K562 (cell line): ENCODE measurements at regions not wholly inside any gene's neighbourhood (a gene's known extent, or its start where the extent isn't known, plus 50 kb on each side); places are given as distances from the start of the nearest gene placed in this dataset.

Source experiments
- CBFA2T3 ChIP-seq: fragments of 450-650 bp; IDR thresholded peaks from 2 replicates; pipeline ENCODE4 v1.6.1; 2017
- MEF2A ChIP-seq: IDR thresholded peaks from 2 replicates; pipeline ENCODE4 v1.6.1; 2011; ENCODE audit warnings: low read depth, mild to moderate bottlenecking, low read length, moderate library complexity; ENCODE audit not compliant: control insufficient read depth
- NCOA1 ChIP-seq: fragments of 450-650 bp; IDR thresholded peaks from 2 replicates; pipeline ENCODE4 v1.6.1; 2016; ENCODE audit warnings: low read depth
- PURB ChIP-seq: sonication (generic); formaldehyde crosslinking; IDR thresholded peaks from 2 replicates; pipeline ENCODE4 v1.9.0; 2021; ENCODE audit warnings: low read depth, mild to moderate bottlenecking, missing genetic modification reagents
- SLC30A9 ChIP-seq: fragments of 250-450 bp; sonication (Bioruptor Pico); IDR thresholded peaks from 2 replicates; pipeline ENCODE4 v1.8.0; 2022; ENCODE audit warnings: mild to moderate bottlenecking, moderate library complexity
- U2AF1 ChIP-seq: fragments of 200-400 bp; formaldehyde crosslinking; optimal IDR thresholded peaks from 2 replicates; pipeline ENCODE3; 2017; ENCODE audit warnings: mild to moderate bottlenecking, low read depth, low read length, moderate library complexity
- ZNF274 ChIP-seq: IDR thresholded peaks from 2 replicates; pipeline ENCODE4 v1.6.1; 2011; ENCODE audit warnings: low read depth, mild to moderate bottlenecking, low read length, moderate library complexity, borderline replicate concordance
- ZNF609 ChIP-seq: sonication (generic); formaldehyde crosslinking; IDR thresholded peaks from 2 replicates; pipeline ENCODE4 v1.8.1; 2023; ENCODE audit warnings: missing genetic modification reagents, mild to moderate bottlenecking, borderline replicate concordance
- TF ChIP-seq, protein P1 (sequence below): fragments of 450-650 bp; formaldehyde crosslinking; IDR thresholded peaks from 2 replicates; pipeline ENCODE4 v1.4.0; 2020; ENCODE audit warnings: mild to moderate bottlenecking, mixed read lengths
- TF ChIP-seq, protein P2 (sequence below): fragments of 200-800 bp; sonication (Bioruptor generic); IDR thresholded peaks from 2 replicates; pipeline ENCODE4 v1.6.1; 2017; ENCODE audit warnings: missing genetic modification characterization, missing compliant biosample characterization
- TF ChIP-seq, protein P3 (sequence below): sonication (generic); formaldehyde crosslinking; IDR thresholded peaks from 2 replicates; pipeline ENCODE4 v1.8.0; 2022; ENCODE audit warnings: mild to moderate bottlenecking, missing genetic modification reagents

GRCh38 chr12:42683266-42683665 is 93.7 kb upstream of the PRICKLE1 start (continued):
- TF ChIP-seq, protein P1, sequence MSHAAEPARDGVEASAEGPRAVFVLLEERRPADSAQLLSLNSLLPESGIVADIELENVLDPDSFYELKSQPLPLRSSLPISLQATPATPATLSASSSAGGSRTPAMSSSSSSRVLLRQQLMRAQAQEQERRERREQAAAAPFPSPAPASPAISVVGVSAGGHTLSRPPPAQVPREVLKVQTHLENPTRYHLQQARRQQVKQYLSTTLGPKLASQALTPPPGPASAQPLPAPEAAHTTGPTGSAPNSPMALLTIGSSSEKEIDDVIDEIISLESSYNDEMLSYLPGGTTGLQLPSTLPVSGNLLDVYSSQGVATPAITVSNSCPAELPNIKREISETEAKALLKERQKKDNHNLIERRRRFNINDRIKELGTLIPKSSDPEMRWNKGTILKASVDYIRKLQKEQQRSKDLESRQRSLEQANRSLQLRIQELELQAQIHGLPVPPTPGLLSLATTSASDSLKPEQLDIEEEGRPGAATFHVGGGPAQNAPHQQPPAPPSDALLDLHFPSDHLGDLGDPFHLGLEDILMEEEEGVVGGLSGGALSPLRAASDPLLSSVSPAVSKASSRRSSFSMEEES (CRISPR knock-in tag), result no peak
- TF ChIP-seq MEF2A (no peak), SLC30A9 (CRISPR knock-in tag) (no peak), CBFA2T3 (no peak), NCOA1 (no peak), PURB (CRISPR knock-in tag) (no peak), ZNF609 (CRISPR knock-in tag) (no peak), ZNF274 (no peak), U2AF1 (no peak)
- TF ChIP-seq, protein P2, sequence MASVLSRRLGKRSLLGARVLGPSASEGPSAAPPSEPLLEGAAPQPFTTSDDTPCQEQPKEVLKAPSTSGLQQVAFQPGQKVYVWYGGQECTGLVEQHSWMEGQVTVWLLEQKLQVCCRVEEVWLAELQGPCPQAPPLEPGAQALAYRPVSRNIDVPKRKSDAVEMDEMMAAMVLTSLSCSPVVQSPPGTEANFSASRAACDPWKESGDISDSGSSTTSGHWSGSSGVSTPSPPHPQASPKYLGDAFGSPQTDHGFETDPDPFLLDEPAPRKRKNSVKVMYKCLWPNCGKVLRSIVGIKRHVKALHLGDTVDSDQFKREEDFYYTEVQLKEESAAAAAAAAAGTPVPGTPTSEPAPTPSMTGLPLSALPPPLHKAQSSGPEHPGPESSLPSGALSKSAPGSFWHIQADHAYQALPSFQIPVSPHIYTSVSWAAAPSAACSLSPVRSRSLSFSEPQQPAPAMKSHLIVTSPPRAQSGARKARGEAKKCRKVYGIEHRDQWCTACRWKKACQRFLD (CRISPR knock-in tag), result no peak
- TF ChIP-seq, protein P3, sequence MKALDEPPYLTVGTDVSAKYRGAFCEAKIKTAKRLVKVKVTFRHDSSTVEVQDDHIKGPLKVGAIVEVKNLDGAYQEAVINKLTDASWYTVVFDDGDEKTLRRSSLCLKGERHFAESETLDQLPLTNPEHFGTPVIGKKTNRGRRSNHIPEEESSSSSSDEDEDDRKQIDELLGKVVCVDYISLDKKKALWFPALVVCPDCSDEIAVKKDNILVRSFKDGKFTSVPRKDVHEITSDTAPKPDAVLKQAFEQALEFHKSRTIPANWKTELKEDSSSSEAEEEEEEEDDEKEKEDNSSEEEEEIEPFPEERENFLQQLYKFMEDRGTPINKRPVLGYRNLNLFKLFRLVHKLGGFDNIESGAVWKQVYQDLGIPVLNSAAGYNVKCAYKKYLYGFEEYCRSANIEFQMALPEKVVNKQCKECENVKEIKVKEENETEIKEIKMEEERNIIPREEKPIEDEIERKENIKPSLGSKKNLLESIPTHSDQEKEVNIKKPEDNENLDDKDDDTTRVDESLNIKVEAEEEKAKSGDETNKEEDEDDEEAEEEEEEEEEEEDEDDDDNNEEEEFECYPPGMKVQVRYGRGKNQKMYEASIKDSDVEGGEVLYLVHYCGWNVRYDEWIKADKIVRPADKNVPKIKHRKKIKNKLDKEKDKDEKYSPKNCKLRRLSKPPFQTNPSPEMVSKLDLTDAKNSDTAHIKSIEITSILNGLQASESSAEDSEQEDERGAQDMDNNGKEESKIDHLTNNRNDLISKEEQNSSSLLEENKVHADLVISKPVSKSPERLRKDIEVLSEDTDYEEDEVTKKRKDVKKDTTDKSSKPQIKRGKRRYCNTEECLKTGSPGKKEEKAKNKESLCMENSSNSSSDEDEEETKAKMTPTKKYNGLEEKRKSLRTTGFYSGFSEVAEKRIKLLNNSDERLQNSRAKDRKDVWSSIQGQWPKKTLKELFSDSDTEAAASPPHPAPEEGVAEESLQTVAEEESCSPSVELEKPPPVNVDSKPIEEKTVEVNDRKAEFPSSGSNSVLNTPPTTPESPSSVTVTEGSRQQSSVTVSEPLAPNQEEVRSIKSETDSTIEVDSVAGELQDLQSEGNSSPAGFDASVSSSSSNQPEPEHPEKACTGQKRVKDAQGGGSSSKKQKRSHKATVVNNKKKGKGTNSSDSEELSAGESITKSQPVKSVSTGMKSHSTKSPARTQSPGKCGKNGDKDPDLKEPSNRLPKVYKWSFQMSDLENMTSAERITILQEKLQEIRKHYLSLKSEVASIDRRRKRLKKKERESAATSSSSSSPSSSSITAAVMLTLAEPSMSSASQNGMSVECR, result no peak
